HEK293 (cell line): ENCODE measurements at regions not wholly inside any gene's neighbourhood (a gene's known extent, or its start where the extent isn't known, plus 50 kb on each side); places are given as distances from the start of the nearest gene placed in this dataset.

Experiments
- CTCF ChIA-PET: fragments of 350-600 bp; formaldehyde crosslinking; extraction: SDS; loops from one replicate; lab custom pipeline; 2021; ENCODE audit warnings: antibody characterized with exemption; lab: Yijun Ruan, JAX
- POLR2A ChIA-PET: fragments of 300-600 bp; formaldehyde crosslinking; extraction: SDS; loops from one replicate; lab custom pipeline; 2020; ENCODE audit warnings: antibody characterized with exemption, inconsistent platforms; lab: Yijun Ruan, JAX
- H3K27ac ChIP-seq: fragments of 200-500 bp; sonication (Bioruptor generic); 2 replicates; pipeline ENCODE4 v1.5.1; 2014; ENCODE audit warnings: low read depth, low read length, control low read depth, inconsistent platforms; ENCODE audit errors: extremely low read depth
- H3K36me3 ChIP-seq, 2 experiments: fragments of 200-500 bp in 1 of 2; sonication (Bioruptor generic) in 1 of 2; 1 replicate in 1 of 2; 2 replicates in 1 of 2; pipeline ENCODE4 v1.5.1; 2014 to 2017; ENCODE audit warnings: inconsistent platforms in 2 of 2, low read length in 2 of 2; ENCODE audit not compliant: control insufficient read depth in 2 of 2, insufficient read depth in 1 of 2
- H3K4me1 ChIP-seq: fragments of 200-500 bp; sonication (Bioruptor generic); 2 replicates; pipeline ENCODE4 v1.5.1; 2014; ENCODE audit warnings: mild to moderate bottlenecking, low read length, inconsistent platforms; ENCODE audit not compliant: control insufficient read depth, insufficient read depth
- H3K4me3 ChIP-seq: 2 replicates; pipeline ENCODE4 v1.5.1; 2011; ENCODE audit warnings: low read depth, mild to moderate bottlenecking, control low read depth, low read length, moderate library complexity
- H3K9me3 ChIP-seq: fragments of 200-500 bp; sonication (Bioruptor generic); 2 replicates; pipeline ENCODE4 v1.5.1; 2014; ENCODE audit warnings: low read depth, low read length, inconsistent platforms; ENCODE audit not compliant: control insufficient read depth, insufficient read depth
- FEZF1 ChIP-seq: fragments of 450-650 bp; formaldehyde crosslinking; IDR thresholded peaks from 2 replicates; pipeline ENCODE4 v1.5.1; 2016; ENCODE audit warnings: missing biosample characterization, missing genetic modification characterization
- HOXD13 ChIP-seq: sonication (generic); formaldehyde crosslinking; IDR thresholded peaks from 2 replicates; pipeline ENCODE4 v1.8.0; 2022; ENCODE audit warnings: missing genetic modification reagents, borderline replicate concordance
- ZBTB1 ChIP-seq: fragments of 450-650 bp; formaldehyde crosslinking; IDR thresholded peaks from 2 replicates; pipeline ENCODE4 v1.5.1; 2016; ENCODE audit warnings: missing biosample characterization, missing genetic modification characterization
- ZBTB17 ChIP-seq: fragments of 450-650 bp; formaldehyde crosslinking; IDR thresholded peaks from 2 replicates; pipeline ENCODE4 v1.5.1; 2016; ENCODE audit warnings: missing biosample characterization, missing genetic modification characterization
- ZBTB48 ChIP-seq: fragments of 450-650 bp; formaldehyde crosslinking; IDR thresholded peaks from 2 replicates; pipeline ENCODE4 v1.5.1; 2016; ENCODE audit warnings: missing biosample characterization, missing genetic modification characterization
- ZFP69B ChIP-seq: fragments of 450-650 bp; formaldehyde crosslinking; IDR thresholded peaks from 2 replicates; pipeline ENCODE4 v1.5.1; 2016; ENCODE audit warnings: missing biosample characterization, missing genetic modification characterization
- ZNF426 ChIP-seq: fragments of 450-650 bp; formaldehyde crosslinking; IDR thresholded peaks from 2 replicates; pipeline ENCODE4 v1.5.1; 2017; ENCODE audit warnings: missing biosample characterization, missing genetic modification characterization, mild to moderate bottlenecking, inconsistent platforms, moderate library complexity
- ZNF658 ChIP-seq: fragments of 450-650 bp; formaldehyde crosslinking; IDR thresholded peaks from 2 replicates; pipeline ENCODE4; 2016; ENCODE audit warnings: missing biosample characterization, missing genetic modification characterization
- ZNF777 ChIP-seq: fragments of 450-650 bp; formaldehyde crosslinking; IDR thresholded peaks from 2 replicates; pipeline ENCODE4 v1.5.1; 2017; ENCODE audit warnings: missing biosample characterization, missing genetic modification characterization, borderline replicate concordance
- ZNF837 ChIP-seq: fragments of 450-650 bp; formaldehyde crosslinking; IDR thresholded peaks from 2 replicates; pipeline ENCODE4 v1.5.1; 2016; ENCODE audit warnings: missing biosample characterization, missing genetic modification characterization
- ZSCAN16 ChIP-seq: fragments of 450-650 bp; formaldehyde crosslinking; IDR thresholded peaks from 2 replicates; pipeline ENCODE4 v1.5.1; 2016; ENCODE audit warnings: missing biosample characterization, missing genetic modification characterization
- ZXDB ChIP-seq: fragments of 450-650 bp; formaldehyde crosslinking; IDR thresholded peaks from 2 replicates; pipeline ENCODE4 v1.5.1; 2016; ENCODE audit warnings: missing biosample characterization, missing genetic modification characterization
- TF ChIP-seq, protein P1 (sequence below): fragments of 450-650 bp; formaldehyde crosslinking; IDR thresholded peaks from 2 replicates; pipeline ENCODE4 v1.5.1; 2016; ENCODE audit warnings: missing biosample characterization, missing genetic modification characterization
- TF ChIP-seq, protein P2 (sequence below): fragments of 450-650 bp; IDR thresholded peaks from 2 replicates; pipeline ENCODE4 v1.5.1; 2018; ENCODE audit warnings: missing biosample characterization, missing genetic modification characterization
- TF ChIP-seq, protein P3 (sequence below): fragments of 450-650 bp; formaldehyde crosslinking; IDR thresholded peaks from 2 replicates; pipeline ENCODE4 v1.5.1; 2016; ENCODE audit warnings: missing biosample characterization, missing genetic modification characterization
- TF ChIP-seq, protein P4 (sequence below): fragments of 450-650 bp; formaldehyde crosslinking; IDR thresholded peaks from 2 replicates; pipeline ENCODE4 v1.5.1; 2017; ENCODE audit warnings: missing biosample characterization, missing genetic modification characterization

DNA sequence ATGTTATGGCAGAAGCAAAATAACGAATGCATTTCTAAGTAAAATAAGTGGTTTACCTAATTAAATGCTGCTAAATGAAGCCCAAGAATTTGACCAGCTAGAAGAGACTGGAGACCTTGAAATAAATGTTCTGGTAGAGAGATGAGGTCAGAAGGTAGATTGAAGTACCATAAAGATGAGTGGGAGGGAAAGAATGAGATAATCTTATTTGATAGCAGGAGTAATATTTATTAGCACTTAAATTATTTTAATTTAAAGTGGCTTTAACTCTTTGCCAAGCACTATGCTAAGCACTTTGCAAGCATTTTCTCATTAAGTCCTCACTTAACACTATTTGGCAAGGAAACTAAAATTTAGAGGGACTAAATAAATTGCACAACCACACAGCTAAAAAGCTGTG lies 314.9 kb upstream of the CCDC54 start:
- H3K4me1 ChIP-seq = no peaks in the 10 kb centered on the region
- no peak overlapping the region for H3K4me3 ChIP-seq
- no peak for TF ChIP-seq ZFP69B
- TF ChIP-seq, protein P1, sequence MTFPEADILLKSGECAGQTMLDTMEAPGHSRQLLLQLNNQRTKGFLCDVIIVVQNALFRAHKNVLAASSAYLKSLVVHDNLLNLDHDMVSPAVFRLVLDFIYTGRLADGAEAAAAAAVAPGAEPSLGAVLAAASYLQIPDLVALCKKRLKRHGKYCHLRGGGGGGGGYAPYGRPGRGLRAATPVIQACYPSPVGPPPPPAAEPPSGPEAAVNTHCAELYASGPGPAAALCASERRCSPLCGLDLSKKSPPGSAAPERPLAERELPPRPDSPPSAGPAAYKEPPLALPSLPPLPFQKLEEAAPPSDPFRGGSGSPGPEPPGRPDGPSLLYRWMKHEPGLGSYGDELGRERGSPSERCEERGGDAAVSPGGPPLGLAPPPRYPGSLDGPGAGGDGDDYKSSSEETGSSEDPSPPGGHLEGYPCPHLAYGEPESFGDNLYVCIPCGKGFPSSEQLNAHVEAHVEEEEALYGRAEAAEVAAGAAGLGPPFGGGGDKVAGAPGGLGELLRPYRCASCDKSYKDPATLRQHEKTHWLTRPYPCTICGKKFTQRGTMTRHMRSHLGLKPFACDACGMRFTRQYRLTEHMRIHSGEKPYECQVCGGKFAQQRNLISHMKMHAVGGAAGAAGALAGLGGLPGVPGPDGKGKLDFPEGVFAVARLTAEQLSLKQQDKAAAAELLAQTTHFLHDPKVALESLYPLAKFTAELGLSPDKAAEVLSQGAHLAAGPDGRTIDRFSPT = no peak
- TF ChIP-seq ZNF777 = no peak
- TF ChIP-seq ZBTB1 = no peak
- TF ChIP-seq ZNF837 = no peak
- TF ChIP-seq ZNF658 (tag by site-specific recombination) = no peak
- TF ChIP-seq FEZF1 (tag by site-specific recombination) = no peak
- TF ChIP-seq ZSCAN16 (tag by site-specific recombination) = no peak
- no peak for TF ChIP-seq ZNF426 (tag by site-specific recombination)
- no peak for TF ChIP-seq ZBTB48 (tag by site-specific recombination)
- TF ChIP-seq, all 188 proteins: peak for 0
- Histone ChIP-seq H3K36me3 (no peaks in the 10 kb centered on the region), H3K27ac (no peak overlapping the region), H3K9me3 (no peaks in the 10 kb centered on the region)
- POLR2A ChIA-PET = no interaction called here
- CTCF ChIA-PET = no interaction called here

DNA sequence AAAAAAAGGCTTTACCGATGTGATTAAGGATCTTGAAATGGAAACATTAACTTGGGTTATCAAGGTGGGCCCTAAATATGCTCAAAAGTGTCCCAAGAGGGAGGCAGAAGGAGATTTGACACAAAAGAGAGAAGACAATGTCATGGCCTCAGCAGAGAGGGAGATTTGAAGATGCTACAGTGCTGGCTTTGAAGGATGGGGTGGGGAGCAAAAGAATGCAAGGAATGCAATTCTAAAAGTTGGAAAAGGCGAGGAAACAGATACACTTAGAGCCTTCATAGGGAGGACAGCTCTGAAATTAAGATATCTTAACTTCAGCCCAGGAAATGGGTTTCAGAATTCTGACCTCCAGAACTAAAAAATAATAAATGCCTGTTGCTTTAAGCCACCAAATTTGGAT lies 314.5 kb upstream of the CCDC54 start:
- Histone ChIP-seq H3K9me3 (no peaks in the 10 kb centered on the region), H3K36me3 (no peaks in the 10 kb centered on the region), H3K4me1 (no peaks in the 10 kb centered on the region), H3K4me3 (no peak overlapping the region), H3K27ac (no peak overlapping the region)
- ChIA-PET CTCF (interaction anchor here (0.8 to 1.0 kb wide), 2 partner anchors 17 to 454 kb away, joined by 3 read pairs; no protein-coding TSS in a partner anchor), POLR2A (no interaction called here)
- TF ChIP-seq, protein P2, sequence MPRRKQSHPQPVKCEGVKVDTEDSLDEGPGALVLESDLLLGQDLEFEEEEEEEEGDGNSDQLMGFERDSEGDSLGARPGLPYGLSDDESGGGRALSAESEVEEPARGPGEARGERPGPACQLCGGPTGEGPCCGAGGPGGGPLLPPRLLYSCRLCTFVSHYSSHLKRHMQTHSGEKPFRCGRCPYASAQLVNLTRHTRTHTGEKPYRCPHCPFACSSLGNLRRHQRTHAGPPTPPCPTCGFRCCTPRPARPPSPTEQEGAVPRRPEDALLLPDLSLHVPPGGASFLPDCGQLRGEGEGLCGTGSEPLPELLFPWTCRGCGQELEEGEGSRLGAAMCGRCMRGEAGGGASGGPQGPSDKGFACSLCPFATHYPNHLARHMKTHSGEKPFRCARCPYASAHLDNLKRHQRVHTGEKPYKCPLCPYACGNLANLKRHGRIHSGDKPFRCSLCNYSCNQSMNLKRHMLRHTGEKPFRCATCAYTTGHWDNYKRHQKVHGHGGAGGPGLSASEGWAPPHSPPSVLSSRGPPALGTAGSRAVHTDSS (tag by site-specific recombination) = no peak
- no peak for TF ChIP-seq ZXDB
- TF ChIP-seq HOXD13 = no peak
- no peak for TF ChIP-seq ZFP69B
- TF ChIP-seq ZBTB48 (tag by site-specific recombination) = no peak
- TF ChIP-seq ZBTB17 (tag by site-specific recombination) = no peak
- TF ChIP-seq, protein P3, sequence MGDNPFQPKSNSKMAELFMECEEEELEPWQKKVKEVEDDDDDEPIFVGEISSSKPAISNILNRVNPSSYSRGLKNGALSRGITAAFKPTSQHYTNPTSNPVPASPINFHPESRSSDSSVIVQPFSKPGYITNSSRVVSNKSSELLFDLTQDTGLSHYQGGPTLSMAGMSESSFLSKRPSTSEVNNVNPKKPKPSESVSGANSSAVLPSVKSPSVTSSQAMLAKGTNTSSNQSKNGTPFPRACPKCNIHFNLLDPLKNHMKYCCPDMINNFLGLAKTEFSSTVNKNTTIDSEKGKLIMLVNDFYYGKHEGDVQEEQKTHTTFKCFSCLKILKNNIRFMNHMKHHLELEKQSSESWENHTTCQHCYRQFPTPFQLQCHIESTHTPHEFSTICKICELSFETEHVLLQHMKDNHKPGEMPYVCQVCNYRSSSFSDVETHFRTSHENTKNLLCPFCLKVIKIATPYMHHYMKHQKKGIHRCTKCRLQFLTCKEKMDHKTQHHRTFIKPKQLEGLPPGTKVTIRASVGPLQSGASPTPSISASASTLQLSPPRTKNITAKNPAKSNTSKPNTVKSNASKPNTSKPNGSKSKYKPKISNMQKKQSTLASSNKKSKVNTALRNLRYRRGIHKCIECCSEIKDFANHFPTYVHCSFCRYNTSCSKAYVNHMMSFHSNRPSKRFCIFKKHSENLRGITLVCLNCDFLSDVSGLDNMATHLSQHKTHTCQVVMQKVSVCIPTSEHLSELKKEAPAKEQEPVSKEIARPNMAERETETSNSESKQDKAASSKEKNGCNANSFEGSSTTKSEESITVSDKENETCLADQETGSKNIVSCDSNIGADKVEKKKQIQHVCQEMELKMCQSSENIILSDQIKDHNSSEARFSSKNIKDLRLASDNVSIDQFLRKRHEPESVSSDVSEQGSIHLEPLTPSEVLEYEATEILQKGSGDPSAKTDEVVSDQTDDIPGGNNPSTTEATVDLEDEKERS (tag by site-specific recombination) = no peak
- TF ChIP-seq, protein P4, sequence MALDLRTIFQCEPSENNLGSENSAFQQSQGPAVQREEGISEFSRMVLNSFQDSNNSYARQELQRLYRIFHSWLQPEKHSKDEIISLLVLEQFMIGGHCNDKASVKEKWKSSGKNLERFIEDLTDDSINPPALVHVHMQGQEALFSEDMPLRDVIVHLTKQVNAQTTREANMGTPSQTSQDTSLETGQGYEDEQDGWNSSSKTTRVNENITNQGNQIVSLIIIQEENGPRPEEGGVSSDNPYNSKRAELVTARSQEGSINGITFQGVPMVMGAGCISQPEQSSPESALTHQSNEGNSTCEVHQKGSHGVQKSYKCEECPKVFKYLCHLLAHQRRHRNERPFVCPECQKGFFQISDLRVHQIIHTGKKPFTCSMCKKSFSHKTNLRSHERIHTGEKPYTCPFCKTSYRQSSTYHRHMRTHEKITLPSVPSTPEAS (tag by site-specific recombination) = no peak
- no peak for TF ChIP-seq ZNF777
